OCI-LY7 (cell line): ENCODE measurements at regions not wholly inside any gene's neighbourhood (a gene's known extent, or its start where the extent isn't known, plus 50 kb on each side); places are given as distances from the start of the nearest gene placed in this dataset.

Source experiments
- BruUV-seq: library from RNA; stranded (reverse); fragments of 400-500 nt; replicated peaks from 2 replicates; lab custom pipeline; 2021; lab: Mats Ljungman, UMichigan
- CTCF ChIA-PET: fragments of 300-600 bp; sonication (Branson Sonifier 250); formaldehyde crosslinking; loops from one replicate; lab custom pipeline; 2022; ENCODE audit warnings: antibody characterized with exemption; ENCODE audit not compliant: unreplicated experiment; lab: Charles Lee
- POLR2A ChIA-PET: fragments of 300-600 bp; sonication (Branson Sonifier 250); formaldehyde crosslinking; loops from one replicate; lab custom pipeline; 2022; ENCODE audit warnings: antibody characterized with exemption; lab: Charles Lee
- DNase-seq: peaks from one replicate; pipeline ENCODE4 v3.0.0-alpha.2; 2015; ENCODE audit warnings: low spot score
- H2AFZ ChIP-seq: fragments of 200-600 bp; sonication (generic), shearing (Covaris generic); 2 replicates; pipeline ENCODE4 v1.6.1; 2014; ENCODE audit warnings: mild to moderate bottlenecking, antibody characterized with exemption, low read length, moderate library complexity
- H3K27ac ChIP-seq: fragments of 200-600 bp; sonication (generic); 2 replicates; pipeline ENCODE4 v1.5.1; 2014; ENCODE audit warnings: mixed run types, low read depth, mild to moderate bottlenecking, moderate library complexity, low read length, inconsistent platforms; ENCODE audit not compliant: poor library complexity, severe bottlenecking
- H3K36me3 ChIP-seq: fragments of 200-600 bp; sonication (generic); 2 replicates; pipeline ENCODE4 v1.6.1; 2014; ENCODE audit warnings: mild to moderate bottlenecking, antibody characterized with exemption, low read length, moderate library complexity, mixed read lengths; ENCODE audit not compliant: insufficient read depth
- H3K4me1 ChIP-seq: fragments of 200-600 bp; sonication (generic); 2 replicates; pipeline ENCODE4 v1.5.1; 2014; ENCODE audit warnings: mild to moderate bottlenecking, low read length; ENCODE audit not compliant: insufficient read depth, poor library complexity, severe bottlenecking
- H3K4me2 ChIP-seq: fragments of 200-600 bp; sonication (generic); 2 replicates; pipeline ENCODE4 v1.6.1; 2014; ENCODE audit warnings: mild to moderate bottlenecking, low read length
- H3K4me3 ChIP-seq: fragments of 200-600 bp; sonication (generic); 2 replicates; pipeline ENCODE4 v1.5.1; 2014; ENCODE audit warnings: mild to moderate bottlenecking, low read depth, low read length; ENCODE audit not compliant: poor library complexity, severe bottlenecking
- H3K79me2 ChIP-seq: fragments of 200-600 bp; sonication (generic); 2 replicates; pipeline ENCODE4 v1.6.1; 2016; ENCODE audit warnings: low read depth, mild to moderate bottlenecking, low read length, moderate library complexity, mixed read lengths; ENCODE audit not compliant: insufficient read depth
- H3K9me2 ChIP-seq: fragments of 200-600 bp; sonication (generic); 2 replicates; pipeline ENCODE4 v1.6.1; 2016; ENCODE audit warnings: mild to moderate bottlenecking, low read length, mixed read lengths; ENCODE audit not compliant: insufficient read depth
- H3K9me3 ChIP-seq: fragments of 200-600 bp; sonication (generic); 2 replicates; pipeline ENCODE4 v1.6.1; 2014; ENCODE audit warnings: mild to moderate bottlenecking, mixed run types, low read length, mixed read lengths
- H4K20me1 ChIP-seq: fragments of 200-600 bp; sonication (generic); 2 replicates; pipeline ENCODE4 v1.6.1; 2014; ENCODE audit warnings: mild to moderate bottlenecking, antibody characterized with exemption, low read length, moderate library complexity, mixed read lengths; ENCODE audit not compliant: insufficient read depth
- CTCF ChIP-seq: fragments of 200-600 bp; sonication (generic); conservative IDR thresholded peaks from 2 replicates; pipeline ENCODE4 v1.5.1; 2014; ENCODE audit warnings: mild to moderate bottlenecking, antibody characterized with exemption, low read length, moderate library complexity, mixed read lengths
- EZH2phosphoT487 ChIP-seq: fragments of 200-600 bp; sonication (generic); IDR thresholded peaks from 2 replicates; pipeline ENCODE4 v1.6.1; 2018; ENCODE audit warnings: low read depth, borderline replicate concordance, mild to moderate bottlenecking, mixed run types, antibody characterized with exemption, low read length, moderate library complexity, mixed read lengths
- intact Hi-C: fragments of 100-400 bp; cut with micrococcal nuclease; formaldehyde crosslinking; loops from one replicate; pipeline ENCODE4 v1.10.0; 2022; ENCODE audit not compliant: unreplicated experiment

GRCh38 chr2:77712601-77713000, 190.4 kb upstream of the LRRTM4 start:
- DNase-seq, result no peak
- ChIA-PET POLR2A (no interaction called here), CTCF (no interaction called here)
- Histone ChIP-seq H3K4me3 (no peak overlapping the region), H3K4me2 (no peak overlapping the region), H4K20me1 (no peaks in the 10 kb centered on the region), H3K9me3 (no peaks in the 10 kb centered on the region), H3K36me3 (no peaks in the 10 kb centered on the region), H3K9me2 (no peaks in the 10 kb centered on the region), H2AFZ (no peak overlapping the region), H3K27ac (no peak overlapping the region), H3K79me2 (no peaks in the 10 kb centered on the region), H3K4me1 (no peaks in the 10 kb centered on the region)
- intact Hi-C loops, result no loop called here
- no peak for TF ChIP-seq EZH2phosphoT487
- TF ChIP-seq CTCF, result no peak
- BruUV-seq, result no TSS peak

- H3K27ac ChIP-seq, result no peak overlapping the region
- intact Hi-C loops, result no loop called here
- no peak overlapping the region for H3K4me3 ChIP-seq
- no peaks in the 10 kb centered on the region for H3K4me1 ChIP-seq
- no peak for DNase-seq
- TF ChIP-seq CTCF, result no peak
- TF ChIP-seq EZH2phosphoT487, result no peak
- no peaks in the 10 kb centered on the region for H3K9me2 ChIP-seq
- H3K4me2 ChIP-seq, result no peak overlapping the region
- H3K79me2 ChIP-seq, result no peaks in the 10 kb centered on the region
- CTCF ChIA-PET, result no interaction called here
- BruUV-seq, result no TSS peak
- no peak overlapping the region for H2AFZ ChIP-seq
- H4K20me1 ChIP-seq, result no peaks in the 10 kb centered on the region
- POLR2A ChIA-PET, result no interaction called here
- no peaks in the 10 kb centered on the region for H3K36me3 ChIP-seq
- no peaks in the 10 kb centered on the region for H3K9me3 ChIP-seq
Measured at GRCh38 chr2:77713412-77713811, 191.2 kb upstream of the LRRTM4 start.

GRCh38 chr2:77720115-77720514, 197.9 kb upstream of the LRRTM4 start:
- H2AFZ ChIP-seq, result no peak overlapping the region
- H3K27ac ChIP-seq, result no peak overlapping the region
- BruUV-seq, result no TSS peak
- H3K4me2 ChIP-seq, result no peak overlapping the region
- H4K20me1 ChIP-seq, result no peaks in the 10 kb centered on the region
- no peaks in the 10 kb centered on the region for H3K36me3 ChIP-seq
- POLR2A ChIA-PET, result no interaction called here
- no peaks in the 10 kb centered on the region for H3K4me1 ChIP-seq
- intact Hi-C loops, result no loop called here
- no peaks in the 10 kb centered on the region for H3K79me2 ChIP-seq
- H3K9me3 ChIP-seq, result no peaks in the 10 kb centered on the region
- H3K9me2 ChIP-seq, result no peaks in the 10 kb centered on the region
- CTCF ChIA-PET, result no interaction called here
- no peak for TF ChIP-seq CTCF
- no peak for TF ChIP-seq EZH2phosphoT487
- H3K4me3 ChIP-seq, result no peak overlapping the region
- DNase-seq, result no peak
